ENCODE measurements at regions not wholly inside any gene's neighbourhood (a gene's known extent, or its start where the extent isn't known, plus 50 kb on each side); places are given as distances from the start of the nearest gene placed in this dataset.

DNA sequence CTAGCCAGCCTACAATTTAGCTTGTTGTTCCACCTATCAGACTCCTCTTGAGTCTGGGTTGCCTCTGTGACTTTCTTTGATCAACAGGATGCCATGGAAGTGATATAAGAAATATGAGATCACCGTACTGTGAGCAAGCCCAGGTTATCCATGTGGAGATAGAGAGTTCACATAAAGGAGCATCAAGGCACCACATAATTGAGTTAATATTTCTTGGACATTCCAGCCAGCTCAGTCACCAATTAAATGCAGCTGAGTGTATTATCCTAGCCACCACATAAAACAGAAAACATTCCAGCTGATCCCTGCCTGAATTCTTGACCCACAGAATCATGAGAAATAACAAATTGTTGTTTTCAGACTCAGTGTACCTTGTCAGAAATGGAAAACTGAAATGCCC is 253.6 kb downstream of the PPP1R2C start:
- TF ChIP-seq, protein P1, sequence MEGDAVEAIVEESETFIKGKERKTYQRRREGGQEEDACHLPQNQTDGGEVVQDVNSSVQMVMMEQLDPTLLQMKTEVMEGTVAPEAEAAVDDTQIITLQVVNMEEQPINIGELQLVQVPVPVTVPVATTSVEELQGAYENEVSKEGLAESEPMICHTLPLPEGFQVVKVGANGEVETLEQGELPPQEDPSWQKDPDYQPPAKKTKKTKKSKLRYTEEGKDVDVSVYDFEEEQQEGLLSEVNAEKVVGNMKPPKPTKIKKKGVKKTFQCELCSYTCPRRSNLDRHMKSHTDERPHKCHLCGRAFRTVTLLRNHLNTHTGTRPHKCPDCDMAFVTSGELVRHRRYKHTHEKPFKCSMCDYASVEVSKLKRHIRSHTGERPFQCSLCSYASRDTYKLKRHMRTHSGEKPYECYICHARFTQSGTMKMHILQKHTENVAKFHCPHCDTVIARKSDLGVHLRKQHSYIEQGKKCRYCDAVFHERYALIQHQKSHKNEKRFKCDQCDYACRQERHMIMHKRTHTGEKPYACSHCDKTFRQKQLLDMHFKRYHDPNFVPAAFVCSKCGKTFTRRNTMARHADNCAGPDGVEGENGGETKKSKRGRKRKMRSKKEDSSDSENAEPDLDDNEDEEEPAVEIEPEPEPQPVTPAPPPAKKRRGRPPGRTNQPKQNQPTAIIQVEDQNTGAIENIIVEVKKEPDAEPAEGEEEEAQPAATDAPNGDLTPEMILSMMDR (IDR thresholded peaks at IDR 0.05): no peak
- no peak for TF ChIP-seq POLR2A (IDR thresholded peaks at IDR 0.05)

All from vagina (tissue), 2 donors.